MCF 10A (cell line): ENCODE measurements at regions not wholly inside any gene's neighbourhood (a gene's known extent, or its start where the extent isn't known, plus 50 kb on each side); places are given as distances from the start of the nearest gene placed in this dataset.

Experiments used
- BruUV-seq: library from RNA; stranded (reverse); fragments of 400-500 nt; replicated peaks from 2 replicates; lab custom pipeline; 2021; lab: Mats Ljungman, UMichigan
- CTCF ChIA-PET: fragments of 300-600 bp; sonication (Branson Sonifier 250); formaldehyde crosslinking; extraction: SDS; loops from one replicate; lab custom pipeline; 2021; ENCODE audit warnings: antibody characterized with exemption, inconsistent platforms; lab: Yijun Ruan, JAX
- POLR2A ChIA-PET: fragments of 300-600, 350-650 bp; sonication (Branson Sonifier 250); formaldehyde crosslinking; extraction: SDS; loops from one replicate; lab custom pipeline; 2020; ENCODE audit warnings: antibody characterized with exemption, inconsistent platforms; lab: Yijun Ruan, JAX
- DNase-seq: peaks from one replicate; pipeline ENCODE4 v3.0.0-alpha.2; 2018; ENCODE audit not compliant: unreplicated experiment
- H3K27ac Mint-ChIP-seq: one replicate; pipeline ENCODE4 v1.8.0; 2022; ENCODE audit warnings: mild to moderate bottlenecking, low read depth, mixed read lengths; ENCODE audit not compliant: unreplicated experiment
- H3K27me3 Mint-ChIP-seq: one replicate; pipeline ENCODE4 v1.8.0; 2022; ENCODE audit warnings: mixed read lengths; ENCODE audit not compliant: insufficient read depth, unreplicated experiment
- H3K36me3 Mint-ChIP-seq: one replicate; pipeline ENCODE4 v1.8.0; 2022; ENCODE audit warnings: mild to moderate bottlenecking, moderate library complexity, mixed read lengths; ENCODE audit not compliant: insufficient read depth, unreplicated experiment
- H3K4me1 Mint-ChIP-seq: one replicate; pipeline ENCODE4 v1.8.0; 2022; ENCODE audit warnings: mixed read lengths; ENCODE audit not compliant: insufficient read depth, unreplicated experiment
- H3K4me3 Mint-ChIP-seq: one replicate; pipeline ENCODE4 v1.8.0; 2022; ENCODE audit warnings: mild to moderate bottlenecking, moderate library complexity, mixed read lengths; ENCODE audit not compliant: unreplicated experiment
- H3K9me3 Mint-ChIP-seq: one replicate; pipeline ENCODE4 v1.8.0; 2022; ENCODE audit warnings: mixed read lengths; ENCODE audit not compliant: unreplicated experiment
- CTCF ChIP-seq: fragments of 200-600 bp; IDR thresholded peaks from one replicate; pipeline ENCODE4 v1.8.0; 2022; ENCODE audit warnings: antibody characterized with exemption, mild to moderate bottlenecking; ENCODE audit not compliant: unreplicated experiment
- intact Hi-C: fragments of 100-400 bp; cut with micrococcal nuclease; formaldehyde crosslinking; loops from 2 replicates; pipeline ENCODE4 v1.14.1; 2022

- no peak overlapping the region for H3K4me3 Mint-ChIP-seq
- no TSS peak for BruUV-seq
- no peak for TF ChIP-seq CTCF
- ChIA-PET POLR2A (no interaction called here), CTCF (no interaction called here)
- H3K4me1 Mint-ChIP-seq = no peaks in the 10 kb centered on the region
- H3K27ac Mint-ChIP-seq = no peak overlapping the region
- peaks cover 63% of the 10 kb centered on the region for H3K27me3 Mint-ChIP-seq
- intact Hi-C loops = no loop called here
- no peaks in the 10 kb centered on the region for H3K36me3 Mint-ChIP-seq
- no peak for DNase-seq
- H3K9me3 Mint-ChIP-seq = peaks cover 18% of the 10 kb centered on the region
Observed at GRCh38 chrX:39459952-39460351, 637.8 kb downstream of the BCOR start.

DNA sequence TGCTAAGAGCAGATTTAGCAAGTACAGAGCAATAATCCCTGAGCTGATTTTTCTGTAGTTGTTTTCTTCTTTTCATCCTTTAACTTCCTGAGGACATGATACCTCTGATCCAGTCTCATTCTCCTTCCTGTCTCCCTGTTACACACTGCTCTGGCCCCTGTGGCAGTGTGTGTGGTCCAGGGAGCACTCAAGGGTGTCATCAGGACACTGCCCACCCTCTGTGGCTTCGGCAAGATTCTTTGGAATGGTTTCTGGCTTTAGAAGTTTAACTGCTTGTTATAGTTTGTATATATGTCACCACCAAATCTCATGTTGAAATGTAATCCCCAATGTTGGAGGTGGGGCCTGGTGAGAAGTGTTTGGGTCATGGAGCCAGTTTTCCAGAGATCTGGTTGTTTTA lies 637.3 kb downstream of the BCOR start:
- TF ChIP-seq CTCF = no peak
- Mint-ChIP-seq H3K9me3 (peaks cover 18% of the 10 kb centered on the region), H3K27ac (no peak overlapping the region), H3K27me3 (peaks cover 67% of the 10 kb centered on the region), H3K4me1 (no peaks in the 10 kb centered on the region), H3K36me3 (no peaks in the 10 kb centered on the region), H3K4me3 (no peak overlapping the region)
- POLR2A ChIA-PET = no interaction called here
- no TSS peak for BruUV-seq
- intact Hi-C loops = no loop called here
- CTCF ChIA-PET = no interaction called here
- no peak for DNase-seq

- peaks cover 1% of the 10 kb centered on the region for H3K9me3 Mint-ChIP-seq
- BruUV-seq = no TSS peak
Observed at GRCh38 chrX:39462835-39463234, 634.9 kb downstream of the BCOR start.

DNA sequence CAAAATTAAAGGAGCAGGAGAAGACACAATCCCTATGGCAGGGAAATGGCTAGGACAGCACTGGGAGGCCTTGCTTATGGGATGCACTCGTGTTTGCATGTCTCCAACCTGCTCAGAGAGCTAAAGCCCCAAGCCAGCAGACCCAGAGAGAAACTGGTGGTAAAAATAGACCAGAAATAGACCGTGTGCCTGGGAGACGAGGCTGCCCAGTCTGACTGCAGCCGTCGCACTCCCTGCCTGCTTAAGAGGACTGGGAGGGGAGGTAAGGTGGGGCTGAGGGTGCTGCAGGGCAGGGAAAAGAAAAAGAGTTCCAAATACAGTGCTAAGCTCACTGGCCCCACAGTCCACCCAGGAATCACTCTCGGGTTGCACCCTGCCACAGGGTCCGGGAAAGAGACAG lies 633.5 kb downstream of the BCOR start:
- no peaks in the 10 kb centered on the region for H3K9me3 Mint-ChIP-seq
- TF ChIP-seq CTCF = no peak
- no peaks in the 10 kb centered on the region for H3K4me1 Mint-ChIP-seq
- BruUV-seq = no TSS peak
- no peak overlapping the region for H3K4me3 Mint-ChIP-seq
- no peaks in the 10 kb centered on the region for H3K36me3 Mint-ChIP-seq
- ChIA-PET CTCF (interaction anchor here (0.6 kb wide), 1 partner anchor 140 kb away, joined by 3 read pairs; no protein-coding TSS in a partner anchor), POLR2A (no interaction called here)
- peaks cover 57% of the 10 kb centered on the region for H3K27me3 Mint-ChIP-seq
- no peak for DNase-seq
- H3K27ac Mint-ChIP-seq = no peak overlapping the region
- intact Hi-C loops = no loop called here

More at GRCh38 chrX:39462835-39463234, 634.9 kb downstream of the BCOR start:
- Mint-ChIP-seq H3K27me3 (peaks cover 71% of the 10 kb centered on the region), H3K36me3 (no peaks in the 10 kb centered on the region), H3K4me1 (no peaks in the 10 kb centered on the region), H3K4me3 (no peak overlapping the region), H3K27ac (no peak overlapping the region)
- TF ChIP-seq CTCF = no peak
- ChIA-PET CTCF (no interaction called here), POLR2A (no interaction called here)
- intact Hi-C loops = no loop called here
- DNase-seq = no peak
